MM.1S (cell line): ENCODE measurements at regions not wholly inside any gene's neighbourhood (a gene's known extent, or its start where the extent isn't known, plus 50 kb on each side); places are given as distances from the start of the nearest gene placed in this dataset.

Experiments used
- DNase-seq: peaks from one replicate; pipeline ENCODE4 v3.0.0-alpha.2; 2015
- H2AFZ ChIP-seq: fragments of 300-600 bp; sonication (generic); 2 replicates; pipeline ENCODE4 v1.6.0; 2016; ENCODE audit warnings: antibody characterized with exemption, low read length
- H3F3A ChIP-seq: fragments of 300-600 bp; sonication (generic); 2 replicates; pipeline ENCODE4 v1.6.1; 2016; ENCODE audit warnings: mild to moderate bottlenecking, antibody characterized with exemption, low read length, moderate library complexity, mixed read lengths; ENCODE audit not compliant: insufficient read depth
- H3K27ac ChIP-seq: fragments of 300-600 bp; sonication (generic); 2 replicates; pipeline ENCODE4 v1.5.1; 2016; ENCODE audit warnings: mild to moderate bottlenecking, low read length
- H3K27me3 ChIP-seq: fragments of 300-600 bp; sonication (generic); replicated peaks from 2 replicates; pipeline ENCODE4 v1.6.0; 2016; ENCODE audit warnings: low read length; ENCODE audit not compliant: insufficient read depth
- H3K36me3 ChIP-seq: fragments of 300-600 bp; sonication (generic); replicated peaks from 2 replicates; pipeline ENCODE4 v1.6.1; 2016; ENCODE audit warnings: mild to moderate bottlenecking, low read length, mixed read lengths; ENCODE audit not compliant: insufficient read depth
- H3K4me1 ChIP-seq: fragments of 300-600 bp; sonication (generic); 2 replicates; pipeline ENCODE4 v1.6.1; 2016; ENCODE audit warnings: low read length, mixed read lengths
- H3K4me2 ChIP-seq: fragments of 300-600 bp; sonication (generic); 2 replicates; pipeline ENCODE4 v1.6.0; 2016; ENCODE audit warnings: low read depth, low read length
- H3K4me3 ChIP-seq: fragments of 300-600 bp; sonication (generic); 2 replicates; pipeline ENCODE4 v1.5.1; 2016; ENCODE audit warnings: low read length, mixed read lengths
- H3K79me2 ChIP-seq: fragments of 300-600 bp; sonication (generic); 2 replicates; pipeline ENCODE4 v1.6.1; 2016; ENCODE audit warnings: mixed run types, low read length, mixed read lengths
- H3K9ac ChIP-seq: fragments of 300-600 bp; sonication (generic); 2 replicates; pipeline ENCODE4 v1.6.1; 2016; ENCODE audit warnings: low read length, mixed read lengths
- H3K9me2 ChIP-seq: fragments of 300-600 bp; sonication (generic); replicated peaks from 2 replicates; pipeline ENCODE4 v1.6.1; 2016; ENCODE audit warnings: mild to moderate bottlenecking, low read length, mixed read lengths; ENCODE audit not compliant: insufficient read depth
- H3K9me3 ChIP-seq: fragments of 300-600 bp; sonication (generic); replicated peaks from 2 replicates; pipeline ENCODE4 v1.6.1; 2016; ENCODE audit warnings: mild to moderate bottlenecking, low read length, mixed read lengths; ENCODE audit not compliant: insufficient read depth
- H4K20me1 ChIP-seq: fragments of 300-600 bp; sonication (generic); 2 replicates; pipeline ENCODE4 v1.6.1; 2016; ENCODE audit warnings: mild to moderate bottlenecking, low read length, moderate library complexity, mixed read lengths; ENCODE audit not compliant: insufficient read depth
- CTCF ChIP-seq: fragments of 300-600 bp; sonication (generic); IDR thresholded peaks from 2 replicates; pipeline ENCODE4 v1.5.1; 2016; ENCODE audit warnings: antibody characterized with exemption, low read length, mixed read lengths
- EZH2 ChIP-seq: fragments of 300-600 bp; sonication (generic); optimal IDR thresholded peaks from 2 replicates; pipeline ENCODE3; 2017; ENCODE audit warnings: low read depth, mild to moderate bottlenecking, antibody characterized with exemption, low read length, mixed read lengths
- EZH2phosphoT487 ChIP-seq: fragments of 300-600 bp; sonication (generic); IDR thresholded peaks from 2 replicates; pipeline ENCODE4 v1.6.1; 2018; ENCODE audit warnings: antibody characterized with exemption, low read length

GRCh38 chr22:44597616-44598015, 99.6 kb upstream of the RTL6 start:
- Histone ChIP-seq H3K9ac (no peak overlapping the region), H3F3A (no peaks in the 10 kb centered on the region), H3K4me2 (no peak overlapping the region), H3K27ac (no peak overlapping the region), H3K9me3 (no peaks in the 10 kb centered on the region), H3K27me3 (peaks cover 94% of the 10 kb centered on the region), H3K9me2 (no peaks in the 10 kb centered on the region), H3K36me3 (no peaks in the 10 kb centered on the region), H3K4me1 (no peaks in the 10 kb centered on the region), H3K79me2 (no peaks in the 10 kb centered on the region), H3K4me3 (no peak overlapping the region), H2AFZ (no peak overlapping the region), H4K20me1 (no peaks in the 10 kb centered on the region)
- DNase-seq: no peak
- TF ChIP-seq EZH2phosphoT487 (no peak), CTCF (no peak), EZH2 (no peak)

GRCh38 chr22:44596396-44597125, 98.5 kb upstream of the RTL6 start:
- peaks cover 94% of the 10 kb centered on the region for H3K27me3 ChIP-seq
- no peaks in the 10 kb centered on the region for H3K36me3 ChIP-seq
- no peak overlapping the region for H3K9ac ChIP-seq
- H3K4me2 ChIP-seq: no peak overlapping the region
- H3K4me3 ChIP-seq: no peak overlapping the region
- no peak overlapping the region for H3K27ac ChIP-seq
- DNase-seq: no peak
- no peaks in the 10 kb centered on the region for H4K20me1 ChIP-seq
- no peaks in the 10 kb centered on the region for H3K4me1 ChIP-seq
- no peaks in the 10 kb centered on the region for H3K9me3 ChIP-seq
- no peaks in the 10 kb centered on the region for H3F3A ChIP-seq
- no peaks in the 10 kb centered on the region for H3K9me2 ChIP-seq
- no peaks in the 10 kb centered on the region for H3K79me2 ChIP-seq
- TF ChIP-seq EZH2phosphoT487 (no peak), EZH2 (no peak), CTCF (no peak)
- H2AFZ ChIP-seq: no peak overlapping the region

- Histone ChIP-seq H3K4me2 (no peak overlapping the region), H2AFZ (no peak overlapping the region), H3F3A (no peaks in the 10 kb centered on the region), H3K27me3 (peaks cover 95% of the 10 kb centered on the region), H3K36me3 (no peaks in the 10 kb centered on the region), H3K27ac (no peak overlapping the region), H3K9ac (no peak overlapping the region), H3K9me3 (no peaks in the 10 kb centered on the region), H3K4me3 (no peak overlapping the region), H3K9me2 (no peaks in the 10 kb centered on the region), H4K20me1 (no peaks in the 10 kb centered on the region), H3K4me1 (no peaks in the 10 kb centered on the region), H3K79me2 (no peaks in the 10 kb centered on the region)
- TF ChIP-seq CTCF (no peak), EZH2 (no peak), EZH2phosphoT487 (no peak)
- no peak for DNase-seq
Measured at GRCh38 chr22:44595841-44596341, 97.9 kb upstream of the RTL6 start.
